Neural progenitor cell (in vitro differentiated cells): ENCODE measurements at regions not wholly inside any gene's neighbourhood (a gene's known extent, or its start where the extent isn't known, plus 50 kb on each side); places are given as distances from the start of the nearest gene placed in this dataset.

Experiments
- CTCF ChIP-seq: fragments of 200-600 bp; sonication (generic); IDR thresholded peaks from 2 replicates; pipeline ENCODE4 v1.5.1; 2017; ENCODE audit warnings: antibody characterized with exemption, mild to moderate bottlenecking
- EZH2 ChIP-seq: fragments of 200-600 bp; sonication (generic); IDR thresholded peaks from 2 replicates; pipeline ENCODE4 v1.6.1; 2017; ENCODE audit warnings: antibody characterized with exemption, mild to moderate bottlenecking, moderate library complexity

GRCh38 chr15:62520887-62521286, 355.8 kb upstream of the C2CD4B start:
- TF ChIP-seq CTCF (no peak), EZH2 (no peak)
